ENCODE measurements at regions not wholly inside any gene's neighbourhood (a gene's known extent, or its start where the extent isn't known, plus 50 kb on each side); places are given as distances from the start of the nearest gene placed in this dataset.

- H3K27ac ChIP-seq (ENCODE audit: low read depth, low read length): no peak overlapping the region
- no peak overlapping the region for H2AFZ ChIP-seq (ENCODE audit: low read length, unreplicated experiment)
- no peaks in the 10 kb centered on the region for H3K79me2 ChIP-seq (ENCODE audit: control insufficient read depth, insufficient read depth, low read length, unreplicated experiment)
- H3K4me3 ChIP-seq (ENCODE audit: low read depth, low read length): no peak overlapping the region
- H3K36me3 ChIP-seq (ENCODE audit: insufficient read depth, low read length): no peaks in the 10 kb centered on the region
- no peaks in the 10 kb centered on the region for H3K27me3 ChIP-seq (ENCODE audit: insufficient read depth, low read length)
- H3K4me1 ChIP-seq (ENCODE audit: control insufficient read depth, insufficient read depth, low read length, unreplicated experiment): no peaks in the 10 kb centered on the region
Measured at GRCh38 chr13:80149736-80150135, 191.2 kb downstream of the SPRY2 start.

GRCh38 chr13:80145171-80145690 is 195.7 kb downstream of the SPRY2 start:
- no peak overlapping the region for H3K27ac ChIP-seq (ENCODE audit: low read depth, low read length)
- H3K79me2 ChIP-seq (ENCODE audit: control insufficient read depth, insufficient read depth, low read length, unreplicated experiment): no peaks in the 10 kb centered on the region
- H3K36me3 ChIP-seq (ENCODE audit: insufficient read depth, low read length): no peaks in the 10 kb centered on the region
- no peaks in the 10 kb centered on the region for H3K27me3 ChIP-seq (ENCODE audit: insufficient read depth, low read length)
- H2AFZ ChIP-seq (ENCODE audit: low read length, unreplicated experiment): no peak overlapping the region
- H3K4me1 ChIP-seq (ENCODE audit: control insufficient read depth, insufficient read depth, low read length, unreplicated experiment): peaks cover 14% of the 10 kb centered on the region
- H3K4me3 ChIP-seq (ENCODE audit: low read depth, low read length): no peak overlapping the region

- Histone ChIP-seq H3K4me3 (ENCODE audit: low read depth, low read length) (no peak overlapping the region), H3K36me3 (ENCODE audit: insufficient read depth, low read length) (no peaks in the 10 kb centered on the region), H2AFZ (ENCODE audit: low read length, unreplicated experiment) (no peak overlapping the region), H3K27me3 (ENCODE audit: insufficient read depth, low read length) (no peaks in the 10 kb centered on the region), H3K4me1 (ENCODE audit: control insufficient read depth, insufficient read depth, low read length, unreplicated experiment) (peaks cover 20% of the 10 kb centered on the region), H3K27ac (ENCODE audit: low read depth, low read length) (no peak overlapping the region), H3K79me2 (ENCODE audit: control insufficient read depth, insufficient read depth, low read length, unreplicated experiment) (no peaks in the 10 kb centered on the region)
Measured at GRCh38 chr13:80144493-80144892, 196.4 kb downstream of the SPRY2 start.

- H3K36me3 ChIP-seq (ENCODE audit: insufficient read depth, low read length): no peaks in the 10 kb centered on the region
- no peaks in the 10 kb centered on the region for H3K79me2 ChIP-seq (ENCODE audit: control insufficient read depth, insufficient read depth, low read length, unreplicated experiment)
- H3K27ac ChIP-seq (ENCODE audit: low read depth, low read length): peak overlapping the region; percentile 38
- peak overlapping the region; percentile 58 for H3K4me3 ChIP-seq (ENCODE audit: low read depth, low read length)
- H2AFZ ChIP-seq (ENCODE audit: low read length, unreplicated experiment): peak overlapping the region; percentile 88
- H3K27me3 ChIP-seq (ENCODE audit: insufficient read depth, low read length): no peaks in the 10 kb centered on the region
- H3K4me1 ChIP-seq (ENCODE audit: control insufficient read depth, insufficient read depth, low read length, unreplicated experiment): peaks cover 20% of the 10 kb centered on the region
Measured at GRCh38 chr13:80141123-80141849, 199.6 kb downstream of the SPRY2 start.

GRCh38 chr13:80140685-80141084 is 200.2 kb downstream of the SPRY2 start:
- H3K4me3 ChIP-seq (ENCODE audit: low read depth, low read length): peak overlapping the region; percentile 58
- no peaks in the 10 kb centered on the region for H3K79me2 ChIP-seq (ENCODE audit: control insufficient read depth, insufficient read depth, low read length, unreplicated experiment)
- H3K36me3 ChIP-seq (ENCODE audit: insufficient read depth, low read length): no peaks in the 10 kb centered on the region
- H3K4me1 ChIP-seq (ENCODE audit: control insufficient read depth, insufficient read depth, low read length, unreplicated experiment): peaks cover 20% of the 10 kb centered on the region
- H3K27me3 ChIP-seq (ENCODE audit: insufficient read depth, low read length): no peaks in the 10 kb centered on the region
- H3K27ac ChIP-seq (ENCODE audit: low read depth, low read length): peak overlapping the region; percentile 38
- H2AFZ ChIP-seq (ENCODE audit: low read length, unreplicated experiment): peak overlapping the region; percentile 88

- Histone ChIP-seq H3K36me3 (ENCODE audit: insufficient read depth, low read length) (no peaks in the 10 kb centered on the region), H3K27ac (ENCODE audit: low read depth, low read length) (no peak overlapping the region), H3K4me3 (ENCODE audit: low read depth, low read length) (no peak overlapping the region), H3K79me2 (ENCODE audit: control insufficient read depth, insufficient read depth, low read length, unreplicated experiment) (no peaks in the 10 kb centered on the region), H2AFZ (ENCODE audit: low read length, unreplicated experiment) (no peak overlapping the region), H3K27me3 (ENCODE audit: insufficient read depth, low read length) (no peaks in the 10 kb centered on the region), H3K4me1 (ENCODE audit: control insufficient read depth, insufficient read depth, low read length, unreplicated experiment) (peaks cover 21% of the 10 kb centered on the region)
Measured at GRCh38 chr13:80139196-80139595, 201.7 kb downstream of the SPRY2 start.

- Histone ChIP-seq H3K36me3 (ENCODE audit: insufficient read depth, low read length) (no peaks in the 10 kb centered on the region), H3K4me3 (ENCODE audit: low read depth, low read length) (no peak overlapping the region), H2AFZ (ENCODE audit: low read length, unreplicated experiment) (peak overlapping the region; percentile 56), H3K4me1 (ENCODE audit: control insufficient read depth, insufficient read depth, low read length, unreplicated experiment) (peaks cover 33% of the 10 kb centered on the region), H3K79me2 (ENCODE audit: control insufficient read depth, insufficient read depth, low read length, unreplicated experiment) (no peaks in the 10 kb centered on the region), H3K27me3 (ENCODE audit: insufficient read depth, low read length) (no peaks in the 10 kb centered on the region), H3K27ac (ENCODE audit: low read depth, low read length) (no peak overlapping the region)
Measured at GRCh38 chr13:80137994-80138393, 202.9 kb downstream of the SPRY2 start.

- H3K79me2 ChIP-seq (ENCODE audit: control insufficient read depth, insufficient read depth, low read length, unreplicated experiment): no peaks in the 10 kb centered on the region
- H3K27me3 ChIP-seq (ENCODE audit: insufficient read depth, low read length): no peaks in the 10 kb centered on the region
- H3K4me3 ChIP-seq (ENCODE audit: low read depth, low read length): no peak overlapping the region
- H3K27ac ChIP-seq (ENCODE audit: low read depth, low read length): no peak overlapping the region
- H2AFZ ChIP-seq (ENCODE audit: low read length, unreplicated experiment): no peak overlapping the region
- H3K36me3 ChIP-seq (ENCODE audit: insufficient read depth, low read length): no peaks in the 10 kb centered on the region
- H3K4me1 ChIP-seq (ENCODE audit: control insufficient read depth, insufficient read depth, low read length, unreplicated experiment): peaks cover 27% of the 10 kb centered on the region
Measured at GRCh38 chr13:80134346-80134745, 206.6 kb downstream of the SPRY2 start.

- H3K27ac ChIP-seq (ENCODE audit: low read depth, low read length): peak overlapping the region; percentile 86
- peak overlapping the region; percentile 70 for H3K4me3 ChIP-seq (ENCODE audit: low read depth, low read length)
- peak overlapping the region; percentile 90 for H2AFZ ChIP-seq (ENCODE audit: low read length, unreplicated experiment)
- peaks cover 27% of the 10 kb centered on the region for H3K4me1 ChIP-seq (ENCODE audit: control insufficient read depth, insufficient read depth, low read length, unreplicated experiment)
- H3K79me2 ChIP-seq (ENCODE audit: control insufficient read depth, insufficient read depth, low read length, unreplicated experiment): no peaks in the 10 kb centered on the region
- no peaks in the 10 kb centered on the region for H3K27me3 ChIP-seq (ENCODE audit: insufficient read depth, low read length)
- H3K36me3 ChIP-seq (ENCODE audit: insufficient read depth, low read length): no peaks in the 10 kb centered on the region
Measured at GRCh38 chr13:80133631-80134261, 207.2 kb downstream of the SPRY2 start.

- Histone ChIP-seq H3K27me3 (ENCODE audit: insufficient read depth, low read length) (no peaks in the 10 kb centered on the region), H3K36me3 (ENCODE audit: insufficient read depth, low read length) (no peaks in the 10 kb centered on the region), H3K4me1 (ENCODE audit: control insufficient read depth, insufficient read depth, low read length, unreplicated experiment) (peaks cover 27% of the 10 kb centered on the region), H2AFZ (ENCODE audit: low read length, unreplicated experiment) (peak overlapping the region; percentile 90), H3K27ac (ENCODE audit: low read depth, low read length) (peak overlapping the region; percentile 86), H3K79me2 (ENCODE audit: control insufficient read depth, insufficient read depth, low read length, unreplicated experiment) (no peaks in the 10 kb centered on the region), H3K4me3 (ENCODE audit: low read depth, low read length) (peak overlapping the region; percentile 70)
Measured at GRCh38 chr13:80132741-80133601, 208.0 kb downstream of the SPRY2 start.
